GM18507 (cell line): ENCODE measurements at regions not wholly inside any gene's neighbourhood (a gene's known extent, or its start where the extent isn't known, plus 50 kb on each side); places are given as distances from the start of the nearest gene placed in this dataset.
"Not testable (repeated sequence)": the region's sequence is repeated elsewhere in the genome, so short reads cannot be mapped to it uniquely, and the experiment has no call there.

Experiments used
- DNase-seq: peaks from one replicate; pipeline ENCODE4 v3.0.0; 2011; ENCODE audit warnings: low read depth; ENCODE audit not compliant: insufficient read length; ENCODE audit errors: extremely low spot score
- FAIRE-seq: peaks from 2 replicates; lab custom pipeline; 2011; peaks lifted over from hg19 to GRCh38; lab: Jason Lieb, UNC

GRCh38 chr12:62192903-62193250, 67.3 kb upstream of the USP15 start:
- FAIRE-seq (no peak), DNase-seq (no peak)

DNA sequence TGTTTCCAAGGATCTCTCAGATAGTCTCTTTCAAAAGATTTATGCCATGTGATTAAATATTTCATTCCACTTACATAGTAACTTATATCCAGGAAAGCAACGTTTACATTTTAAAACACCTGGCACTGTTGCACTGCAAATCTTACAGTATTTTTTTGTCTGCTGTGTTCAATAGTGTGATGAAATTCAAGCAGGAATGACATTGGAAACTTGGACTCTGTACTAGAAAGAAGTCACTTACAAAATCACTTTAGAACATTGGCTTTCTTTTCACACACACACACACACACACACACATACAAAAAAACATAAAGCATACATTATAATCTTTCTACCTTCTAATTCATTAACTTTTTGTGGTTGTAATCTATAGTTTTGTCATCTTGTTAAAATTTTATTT, 66.2 kb upstream of the USP15 start:
- FAIRE-seq (no peak), DNase-seq (no peak)

DNA sequence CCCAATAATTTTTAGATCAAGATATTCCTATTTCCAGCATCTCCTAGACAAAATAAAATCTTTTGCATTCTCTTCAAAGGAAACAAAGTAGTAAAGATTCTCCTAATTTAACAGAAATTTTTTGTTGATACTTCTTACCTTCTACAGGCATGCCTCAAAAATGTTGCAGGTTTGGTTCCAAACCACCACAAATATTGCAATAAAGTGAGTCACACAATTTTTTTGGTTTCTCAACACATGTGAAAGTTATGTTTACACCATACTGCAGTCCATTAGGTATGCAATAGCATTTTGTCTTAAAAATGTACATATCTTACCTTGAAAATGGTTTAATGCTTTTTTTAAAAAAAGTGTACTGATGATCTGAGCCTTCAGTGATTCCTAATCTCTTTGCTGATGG, 65.6 kb upstream of the USP15 start:
- DNase-seq (no peak), FAIRE-seq (no peak)

- DNase-seq, result no peak
- FAIRE-seq, result no peak
Observed at GRCh38 chr12:62196146-62196545, 64.1 kb upstream of the USP15 start.

- not testable (repeated sequence) for DNase-seq, FAIRE-seq
Observed at GRCh38 chr12:62202861-62203260, 57.3 kb upstream of the USP15 start.

- FAIRE-seq (no peak), DNase-seq (no peak)
Observed at GRCh38 chr12:62205346-62205745, 54.9 kb upstream of the USP15 start.

GRCh38 chr12:62207248-62207647, 53.0 kb upstream of the USP15 start:
- DNase-seq (no peak), FAIRE-seq (no peak)
